K562 (cell line): ENCODE measurements at regions not wholly inside any gene's neighbourhood (a gene's known extent, or its start where the extent isn't known, plus 50 kb on each side); places are given as distances from the start of the nearest gene placed in this dataset.

ENCODE experiments used
- GTF2F1 ChIP-seq: IDR thresholded peaks from 2 replicates; pipeline ENCODE4 v1.6.1; 2011; ENCODE audit warnings: low read depth, low read length, improper control_type of control experiment
- RBM17 ChIP-seq: fragments of 200-400 bp; formaldehyde crosslinking; IDR thresholded peaks from 2 replicates; pipeline ENCODE4 v1.6.1; 2017; ENCODE audit warnings: low read depth, mild to moderate bottlenecking, low read length, borderline replicate concordance
- SNRNP70 ChIP-seq: fragments of 200-400 bp; formaldehyde crosslinking; optimal IDR thresholded peaks from 2 replicates; pipeline ENCODE3; 2017; ENCODE audit warnings: low read depth, low read length
- SRSF3 ChIP-seq: fragments of 200-400 bp; formaldehyde crosslinking; IDR thresholded peaks from 2 replicates; pipeline ENCODE4 v1.6.1; 2016; ENCODE audit warnings: mild to moderate bottlenecking, low read length, moderate library complexity; ENCODE audit not compliant: insufficient read depth
- TAF1 ChIP-seq: IDR thresholded peaks from 2 replicates; pipeline ENCODE4 v1.6.1; 2011; ENCODE audit warnings: mild to moderate bottlenecking, low read length, moderate library complexity; ENCODE audit not compliant: insufficient read depth, control insufficient read depth, severe bottlenecking; ENCODE audit errors: extremely low read depth
- TGIF2 ChIP-seq: sonication (generic); formaldehyde crosslinking; IDR thresholded peaks from 2 replicates; pipeline ENCODE4 v1.8.1; 2022; ENCODE audit warnings: mild to moderate bottlenecking, missing genetic modification reagents, moderate library complexity
- U2AF1 ChIP-seq: fragments of 200-400 bp; formaldehyde crosslinking; optimal IDR thresholded peaks from 2 replicates; pipeline ENCODE3; 2017; ENCODE audit warnings: mild to moderate bottlenecking, low read depth, low read length, moderate library complexity
- YBX1 ChIP-seq: fragments of 450-650 bp; IDR thresholded peaks from 2 replicates; pipeline ENCODE4 v1.7.1; 2016; ENCODE audit warnings: mild to moderate bottlenecking
- ZBTB1 ChIP-seq: sonication (generic); formaldehyde crosslinking; IDR thresholded peaks from 2 replicates; pipeline ENCODE4 v1.8.1; 2023; ENCODE audit warnings: missing genetic modification reagents, low read depth, mild to moderate bottlenecking, borderline replicate concordance
- ZBTB8A ChIP-seq: fragments of 450-650 bp; IDR thresholded peaks from 2 replicates; pipeline ENCODE4 v1.6.1; 2018; ENCODE audit warnings: mild to moderate bottlenecking, moderate library complexity; ENCODE audit not compliant: partially characterized antibody
- ZNF217 ChIP-seq: sonication (generic); formaldehyde crosslinking; IDR thresholded peaks from 2 replicates; pipeline ENCODE4 v1.8.0; 2022; ENCODE audit warnings: mild to moderate bottlenecking, missing genetic modification reagents
- ZNF408 ChIP-seq: fragments of 250-450 bp; sonication (Bioruptor Pico); IDR thresholded peaks from 2 replicates; pipeline ENCODE4 v1.4.0; 2020; ENCODE audit warnings: low read depth, mild to moderate bottlenecking, moderate library complexity
- ZNF75A ChIP-seq: fragments of 450-650 bp; formaldehyde crosslinking; IDR thresholded peaks from 2 replicates; pipeline ENCODE4 v1.4.0; 2020; ENCODE audit warnings: mild to moderate bottlenecking
- TF ChIP-seq, protein P1 (sequence below): fragments of 450-650 bp; IDR thresholded peaks from 2 replicates; pipeline ENCODE4 v1.6.1; 2016; ENCODE audit warnings: borderline replicate concordance
- TF ChIP-seq, protein P2 (sequence below): sonication (generic); formaldehyde crosslinking; IDR thresholded peaks from 2 replicates; pipeline ENCODE4 v1.8.0; 2022; ENCODE audit warnings: mild to moderate bottlenecking, missing genetic modification reagents, borderline replicate concordance
- TF ChIP-seq, protein P3 (sequence below): fragments of 450-650 bp; formaldehyde crosslinking; IDR thresholded peaks from 2 replicates; pipeline ENCODE4 v1.4.0; 2022; ENCODE audit warnings: mild to moderate bottlenecking, moderate library complexity
- TF ChIP-seq, protein P4 (sequence below): fragments of 450-650 bp; IDR thresholded peaks from 2 replicates; pipeline ENCODE4 v1.6.1; 2016; ENCODE audit warnings: missing biosample characterization, missing genetic modification characterization
- TF ChIP-seq, protein P5 (sequence below): sonication (generic); formaldehyde crosslinking; IDR thresholded peaks from 2 replicates; pipeline ENCODE4 v1.9.0; 2022; ENCODE audit warnings: mild to moderate bottlenecking, missing genetic modification reagents

DNA sequence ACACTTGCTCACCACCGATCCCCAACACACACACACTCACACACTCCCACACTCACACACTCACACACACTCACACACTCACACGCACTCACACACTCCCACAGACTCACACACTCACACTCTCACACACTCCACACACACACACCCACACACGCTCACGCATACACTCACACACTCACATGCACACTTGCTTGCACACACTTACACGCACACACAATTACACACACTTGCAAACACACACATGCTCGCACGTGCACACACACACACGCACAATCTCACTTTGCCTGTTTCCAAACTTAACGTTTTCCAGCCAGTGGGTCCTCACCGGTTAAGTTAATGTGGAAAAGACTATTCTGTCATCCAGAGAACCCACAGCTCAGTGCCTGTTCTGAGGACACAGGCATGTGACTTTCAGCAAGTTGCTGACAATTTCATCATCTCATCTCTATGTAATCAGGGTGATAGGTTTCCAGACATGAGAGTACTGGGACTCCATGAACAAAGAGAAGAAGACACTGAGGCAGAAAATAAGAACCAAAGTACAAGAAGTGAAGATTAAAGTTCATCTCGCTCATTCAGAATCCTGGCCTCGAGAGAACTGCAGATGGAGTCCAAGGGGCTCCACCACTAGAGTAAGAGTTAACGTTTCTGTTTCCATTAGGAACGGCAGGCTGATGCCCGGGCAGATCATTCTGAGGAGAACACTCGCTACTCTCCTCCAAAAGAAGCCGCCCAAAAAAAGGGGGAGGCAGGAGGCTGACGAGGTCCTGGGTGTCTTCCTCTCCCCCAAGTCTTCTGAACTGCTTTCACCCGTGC is 153.2 kb upstream of the FRG1 start (continued):
- TF ChIP-seq, protein P1, sequence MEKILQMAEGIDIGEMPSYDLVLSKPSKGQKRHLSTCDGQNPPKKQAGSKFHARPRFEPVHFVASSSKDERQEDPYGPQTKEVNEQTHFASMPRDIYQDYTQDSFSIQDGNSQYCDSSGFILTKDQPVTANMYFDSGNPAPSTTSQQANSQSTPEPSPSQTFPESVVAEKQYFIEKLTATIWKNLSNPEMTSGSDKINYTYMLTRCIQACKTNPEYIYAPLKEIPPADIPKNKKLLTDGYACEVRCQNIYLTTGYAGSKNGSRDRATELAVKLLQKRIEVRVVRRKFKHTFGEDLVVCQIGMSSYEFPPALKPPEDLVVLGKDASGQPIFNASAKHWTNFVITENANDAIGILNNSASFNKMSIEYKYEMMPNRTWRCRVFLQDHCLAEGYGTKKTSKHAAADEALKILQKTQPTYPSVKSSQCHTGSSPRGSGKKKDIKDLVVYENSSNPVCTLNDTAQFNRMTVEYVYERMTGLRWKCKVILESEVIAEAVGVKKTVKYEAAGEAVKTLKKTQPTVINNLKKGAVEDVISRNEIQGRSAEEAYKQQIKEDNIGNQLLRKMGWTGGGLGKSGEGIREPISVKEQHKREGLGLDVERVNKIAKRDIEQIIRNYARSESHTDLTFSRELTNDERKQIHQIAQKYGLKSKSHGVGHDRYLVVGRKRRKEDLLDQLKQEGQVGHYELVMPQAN: no peak
- TF ChIP-seq TGIF2 (CRISPR knock-in tag) (no peak), U2AF1 (no peak), ZBTB8A (no peak), GTF2F1 (no peak), RBM17 (no peak), TAF1 (no peak), SNRNP70 (no peak), ZNF408 (CRISPR knock-in tag) (no peak), ZBTB1 (no peak), YBX1 (no peak), ZNF75A (CRISPR knock-in tag) (peak; percentile 53; the same call in 1 of the 2 replicates), ZNF217 (CRISPR knock-in tag) (no peak), SRSF3 (no peak)
- TF ChIP-seq, protein P2, sequence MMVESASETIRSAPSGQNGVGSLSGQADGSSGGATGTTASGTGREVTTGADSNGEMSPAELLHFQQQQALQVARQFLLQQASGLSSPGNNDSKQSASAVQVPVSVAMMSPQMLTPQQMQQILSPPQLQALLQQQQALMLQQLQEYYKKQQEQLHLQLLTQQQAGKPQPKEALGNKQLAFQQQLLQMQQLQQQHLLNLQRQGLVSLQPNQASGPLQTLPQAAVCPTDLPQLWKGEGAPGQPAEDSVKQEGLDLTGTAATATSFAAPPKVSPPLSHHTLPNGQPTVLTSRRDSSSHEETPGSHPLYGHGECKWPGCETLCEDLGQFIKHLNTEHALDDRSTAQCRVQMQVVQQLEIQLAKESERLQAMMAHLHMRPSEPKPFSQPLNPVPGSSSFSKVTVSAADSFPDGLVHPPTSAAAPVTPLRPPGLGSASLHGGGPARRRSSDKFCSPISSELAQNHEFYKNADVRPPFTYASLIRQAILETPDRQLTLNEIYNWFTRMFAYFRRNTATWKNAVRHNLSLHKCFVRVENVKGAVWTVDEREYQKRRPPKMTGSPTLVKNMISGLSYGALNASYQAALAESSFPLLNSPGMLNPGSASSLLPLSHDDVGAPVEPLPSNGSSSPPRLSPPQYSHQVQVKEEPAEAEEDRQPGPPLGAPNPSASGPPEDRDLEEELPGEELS (CRISPR knock-in tag): no peak
- TF ChIP-seq, protein P3, sequence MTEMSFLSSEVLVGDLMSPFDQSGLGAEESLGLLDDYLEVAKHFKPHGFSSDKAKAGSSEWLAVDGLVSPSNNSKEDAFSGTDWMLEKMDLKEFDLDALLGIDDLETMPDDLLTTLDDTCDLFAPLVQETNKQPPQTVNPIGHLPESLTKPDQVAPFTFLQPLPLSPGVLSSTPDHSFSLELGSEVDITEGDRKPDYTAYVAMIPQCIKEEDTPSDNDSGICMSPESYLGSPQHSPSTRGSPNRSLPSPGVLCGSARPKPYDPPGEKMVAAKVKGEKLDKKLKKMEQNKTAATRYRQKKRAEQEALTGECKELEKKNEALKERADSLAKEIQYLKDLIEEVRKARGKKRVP (CRISPR knock-in tag): peak; percentile 99
- TF ChIP-seq, protein P4, sequence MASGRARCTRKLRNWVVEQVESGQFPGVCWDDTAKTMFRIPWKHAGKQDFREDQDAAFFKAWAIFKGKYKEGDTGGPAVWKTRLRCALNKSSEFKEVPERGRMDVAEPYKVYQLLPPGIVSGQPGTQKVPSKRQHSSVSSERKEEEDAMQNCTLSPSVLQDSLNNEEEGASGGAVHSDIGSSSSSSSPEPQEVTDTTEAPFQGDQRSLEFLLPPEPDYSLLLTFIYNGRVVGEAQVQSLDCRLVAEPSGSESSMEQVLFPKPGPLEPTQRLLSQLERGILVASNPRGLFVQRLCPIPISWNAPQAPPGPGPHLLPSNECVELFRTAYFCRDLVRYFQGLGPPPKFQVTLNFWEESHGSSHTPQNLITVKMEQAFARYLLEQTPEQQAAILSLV (tag): no peak
- TF ChIP-seq, protein P5, sequence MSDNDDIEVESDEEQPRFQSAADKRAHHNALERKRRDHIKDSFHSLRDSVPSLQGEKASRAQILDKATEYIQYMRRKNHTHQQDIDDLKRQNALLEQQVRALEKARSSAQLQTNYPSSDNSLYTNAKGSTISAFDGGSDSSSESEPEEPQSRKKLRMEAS: no peak
